T-helper 2 cell treated with Interferon-gamma antibody and Interleukin-4, amounts not matched to agents 100 ng/mL and 5 ng/mL, for 36 hours (primary cell): ENCODE measurements at regions not wholly inside any gene's neighbourhood (a gene's known extent, or its start where the extent isn't known, plus 50 kb on each side); places are given as distances from the start of the nearest gene placed in this dataset.
"Not testable (repeated sequence)": the region's sequence is repeated elsewhere in the genome, so short reads cannot be mapped to it uniquely, and the experiment has no call there.

Experiments
- intact Hi-C: fragments of 100-400 bp; cut with micrococcal nuclease; formaldehyde crosslinking; loops from one replicate; pipeline ENCODE4 v1.15.1; 2023

DNA sequence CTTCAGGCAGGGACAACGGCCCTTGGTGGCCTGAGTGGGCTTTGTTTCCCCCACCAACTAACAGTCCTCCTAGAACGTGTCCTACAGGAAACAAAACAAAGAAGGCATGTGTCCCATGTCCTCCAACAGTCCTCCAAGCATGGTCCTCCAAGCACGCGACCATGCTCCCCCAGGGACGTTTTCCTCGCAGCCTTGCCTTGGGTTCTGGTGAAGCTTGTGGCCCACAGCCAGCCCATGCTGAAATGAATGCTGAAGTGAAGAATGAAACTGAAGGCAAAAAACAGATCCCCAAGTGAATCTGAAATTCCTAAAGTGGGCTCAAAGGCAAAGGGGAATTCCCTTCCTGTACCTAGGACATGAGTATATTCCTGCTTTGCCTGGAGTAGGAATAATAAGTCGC, 176.6 kb downstream of the JCAD start:
- intact Hi-C loops: no loop called here

GRCh38 chr10:29881811-29882210, 177.6 kb downstream of the JCAD start:
- intact Hi-C loops: no loop called here

- intact Hi-C loops: no loop called here
Observed at GRCh38 chr10:29881336-29881771, 178.0 kb downstream of the JCAD start.

DNA sequence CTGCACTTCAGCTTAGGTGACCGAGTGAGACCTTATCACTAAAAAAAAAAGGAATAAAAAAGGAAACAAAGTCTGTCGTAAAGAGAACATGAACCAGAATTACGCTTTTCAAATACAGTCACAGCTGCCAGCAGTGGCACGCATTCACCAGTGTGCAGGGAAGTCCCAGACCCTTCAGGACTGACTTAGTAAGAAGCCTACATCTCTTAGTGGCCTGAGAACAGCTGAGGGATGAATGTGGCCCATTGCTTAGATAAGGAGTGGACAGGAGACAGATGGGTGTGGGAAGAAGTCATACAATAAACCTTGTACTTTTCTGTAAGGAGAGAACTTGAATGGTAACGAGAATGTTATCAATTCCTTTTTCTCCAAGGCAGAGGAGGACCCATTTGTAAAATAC, 178.5 kb downstream of the JCAD start:
- intact Hi-C loops: no loop called here

DNA sequence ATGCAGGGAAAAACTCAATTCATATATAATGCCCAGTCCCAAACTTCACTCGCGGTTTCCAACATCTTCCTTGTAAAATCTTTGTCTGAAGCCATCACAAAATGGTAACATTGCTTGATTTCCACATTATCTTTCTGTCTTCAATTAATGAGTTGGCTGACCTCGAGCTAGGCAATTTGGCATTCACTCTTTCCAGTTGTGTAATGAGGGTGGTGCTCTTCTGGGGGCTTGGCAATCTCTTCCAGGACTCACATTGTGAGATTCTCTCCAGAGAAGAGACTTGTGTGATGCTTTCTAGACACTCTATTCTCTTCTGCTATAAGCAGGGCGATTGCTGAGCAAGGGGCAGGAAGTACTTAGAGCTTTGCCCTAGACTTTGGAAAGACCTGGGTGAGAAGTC, 179.5 kb downstream of the JCAD start:
- intact Hi-C loops: no loop called here

- intact Hi-C loops: no loop called here
Observed at GRCh38 chr10:29878492-29878891, 180.9 kb downstream of the JCAD start.

- intact Hi-C loops: no loop called here
Observed at GRCh38 chr10:29877793-29878491, 181.4 kb downstream of the JCAD start.

- intact Hi-C loops: no loop called here
Observed at GRCh38 chr10:29876008-29876555, 183.3 kb downstream of the JCAD start.

GRCh38 chr10:29874606-29875269, 184.6 kb downstream of the JCAD start:
- intact Hi-C loops: no loop called here

DNA sequence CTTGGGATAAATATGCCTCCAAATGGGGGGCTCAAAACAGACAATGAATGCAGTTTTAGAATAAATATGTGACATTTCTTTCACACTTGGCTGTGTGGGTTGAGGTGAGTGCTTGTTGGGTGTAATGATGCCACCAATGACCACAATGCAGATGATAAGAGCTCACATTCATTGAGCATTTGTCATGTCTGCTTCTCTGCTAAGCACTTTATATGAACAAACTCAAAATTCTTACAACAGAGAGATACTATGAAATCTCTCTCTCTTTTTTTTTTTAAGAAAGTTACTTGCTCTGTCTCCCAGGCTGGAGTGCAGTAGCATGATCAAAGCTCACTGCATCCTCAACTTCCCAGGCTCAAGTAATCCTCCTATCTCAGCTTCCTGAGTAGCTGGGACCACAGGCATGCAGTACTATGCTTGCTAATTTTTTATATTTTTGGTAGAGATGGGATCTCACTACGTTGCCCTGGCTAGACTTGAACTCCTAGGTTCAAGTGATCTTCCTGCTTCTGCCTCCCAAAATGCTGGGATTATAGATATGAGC, 185.4 kb downstream of the JCAD start:
- intact Hi-C loops: no loop called here

GRCh38 chr10:29870522-29871044, 188.8 kb downstream of the JCAD start:
- intact Hi-C loops: no loop called here

GRCh38 chr10:29869593-29869992, 189.8 kb downstream of the JCAD start:
- intact Hi-C loops: no loop called here

- intact Hi-C loops: no loop called here
Observed at GRCh38 chr10:29866356-29866755, 193.0 kb downstream of the JCAD start.

DNA sequence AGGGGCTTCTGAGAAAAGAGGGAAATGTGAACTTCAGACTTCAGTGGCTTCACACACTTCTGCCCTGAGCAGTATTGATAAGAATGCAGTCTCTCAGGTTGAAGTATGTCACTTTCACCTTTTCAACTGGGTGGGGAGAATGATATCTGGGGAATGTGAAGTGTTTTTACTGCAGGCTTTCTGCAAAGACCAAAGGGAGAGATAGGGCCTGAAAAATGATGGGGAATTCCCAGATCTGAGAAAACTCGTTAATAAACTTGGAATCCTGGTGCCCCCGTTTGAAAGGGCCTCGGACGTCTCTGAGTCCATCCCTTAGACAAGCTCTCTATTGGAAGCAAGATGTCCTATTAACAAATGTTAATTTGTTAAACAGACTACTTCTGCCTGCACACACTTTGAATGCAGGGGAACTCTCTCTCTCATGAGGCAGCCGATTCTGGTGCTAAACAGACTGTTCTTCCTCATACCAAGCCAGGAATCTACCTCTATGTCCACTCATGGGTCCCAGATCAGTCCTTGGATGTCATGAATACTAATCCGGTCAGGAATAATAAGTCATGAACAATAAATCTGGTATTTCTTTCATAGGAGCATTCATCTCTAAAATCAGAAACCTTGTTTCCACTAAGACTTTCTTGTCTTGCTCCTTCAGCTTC, 193.6 kb downstream of the JCAD start:
- intact Hi-C loops: no loop called here

GRCh38 chr10:29862923-29863614, 196.3 kb downstream of the JCAD start:
- intact Hi-C loops: no loop called here

DNA sequence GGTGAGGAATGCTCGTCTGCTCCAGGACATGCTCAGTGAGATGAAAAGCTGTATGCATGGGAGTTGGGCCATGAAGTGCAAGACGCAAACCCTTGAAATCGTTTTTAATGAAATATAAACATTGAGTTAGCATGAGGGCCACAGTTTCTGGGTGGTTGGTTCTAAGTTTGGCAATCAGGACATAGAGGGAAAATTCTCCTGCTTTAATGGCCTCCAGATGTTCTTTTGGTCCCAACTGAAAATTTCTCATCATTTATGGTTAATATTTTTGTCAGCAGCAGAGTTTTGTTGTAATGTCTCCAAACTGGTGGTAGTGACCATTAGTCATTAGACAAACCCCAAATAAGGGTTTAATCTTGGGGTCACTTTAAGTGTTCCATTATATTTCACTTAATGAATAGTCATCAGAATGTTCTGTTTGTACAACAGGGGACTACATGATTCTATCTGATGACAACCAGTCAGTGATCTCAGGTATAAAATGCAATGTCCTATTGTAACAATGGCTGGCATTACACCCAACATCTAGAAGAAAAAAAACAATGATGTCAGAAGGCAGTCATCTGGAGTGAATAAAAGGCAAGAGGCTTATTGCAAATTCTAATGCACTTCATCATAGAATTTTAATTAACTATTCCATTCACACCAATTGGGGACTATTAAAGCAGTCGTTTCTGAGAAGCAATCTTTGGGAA, 197.4 kb downstream of the JCAD start:
- intact Hi-C loops: no loop called here

- intact Hi-C loops: not testable (repeated sequence)
Observed at GRCh38 chr10:29861231-29861630, 198.2 kb downstream of the JCAD start.

- intact Hi-C loops: no loop called here
Observed at GRCh38 chr10:29860166-29860565, 199.2 kb downstream of the JCAD start.

GRCh38 chr10:29859521-29860130, 199.8 kb downstream of the JCAD start:
- intact Hi-C loops: no loop called here

GRCh38 chr10:29858702-29859267, 200.6 kb downstream of the JCAD start:
- intact Hi-C loops: no loop called here
